ENCODE measurements at regions not wholly inside any gene's neighbourhood (a gene's known extent, or its start where the extent isn't known, plus 50 kb on each side); places are given as distances from the start of the nearest gene placed in this dataset.

- peak; percentile 92 for TF ChIP-seq CTCF (CRISPR knock-in tag; IDR thresholded peaks at IDR 0.05)
- TF ChIP-seq ZNF318 (CRISPR knock-in tag; IDR thresholded peaks at IDR 0.05), result no peak
- 0 out of 2 replicates have a peak, but pooled peaks have one; percentile 61 for TF ChIP-seq ZNF598 (CRISPR knock-in tag; IDR thresholded peaks at IDR 0.05; ENCODE audit: borderline replicate concordance)
- no peak for TF ChIP-seq CEBPB (IDR thresholded peaks at IDR 0.05; ENCODE audit: borderline replicate concordance, low read depth, low read length)
- no peak for TF ChIP-seq CBX5 (CRISPR knock-in tag; IDR thresholded peaks at IDR 0.05; ENCODE audit: borderline replicate concordance)
- TF ChIP-seq TMF1 (CRISPR knock-in tag; IDR thresholded peaks at IDR 0.05; ENCODE audit: low read depth), result no peak
- TF ChIP-seq MYPOP (CRISPR knock-in tag; IDR thresholded peaks at IDR 0.05), result peak; percentile 39; the same call in 1 of the 2 replicates
- TF ChIP-seq PAX8 (CRISPR knock-in tag; IDR thresholded peaks at IDR 0.05; ENCODE audit: borderline replicate concordance), result no peak
- TF ChIP-seq ARID3A (IDR thresholded peaks at IDR 0.05; ENCODE audit: low read depth, low read length), result no peak
- no peak for TF ChIP-seq TEAD2 (CRISPR knock-in tag; IDR thresholded peaks at IDR 0.05)
- TF ChIP-seq ZNF501 (CRISPR knock-in tag; IDR thresholded peaks at IDR 0.05), result peak; percentile 64; the same call in 1 of the 2 replicates
- 0 out of 2 replicates have a peak, but pooled peaks have one; percentile 29 for TF ChIP-seq ZBTB7B (CRISPR knock-in tag; IDR thresholded peaks at IDR 0.05)
- TF ChIP-seq ZNF17 (CRISPR knock-in tag; IDR thresholded peaks at IDR 0.05), result no peak
- TF ChIP-seq SALL1 (CRISPR knock-in tag; IDR thresholded peaks at IDR 0.05), result peak; percentile 50
- peak; percentile 54 for TF ChIP-seq GATAD2A (CRISPR knock-in tag; IDR thresholded peaks at IDR 0.05)
- no peak for TF ChIP-seq GTF3A (CRISPR knock-in tag; conservative IDR thresholded peaks at IDR 0.05)
- 0 out of 2 replicates have a peak, but pooled peaks have one; percentile 22 for TF ChIP-seq ZNF589 (CRISPR knock-in tag; conservative IDR thresholded peaks at IDR 0.05)
Measured at GRCh38 chr2:177148477-177149154, 64.0 kb upstream of the HNRNPA3 start (continued).

All from HepG2 (cell line).